Astrocyte (in vitro differentiated cells and primary cell): ENCODE measurements at regions not wholly inside any gene's neighbourhood (a gene's known extent, or its start where the extent isn't known, plus 50 kb on each side); places are given as distances from the start of the nearest gene placed in this dataset.

Experiments
- CTCF ChIP-seq: IDR thresholded peaks from 2 replicates; pipeline ENCODE4 v1.5.1; 2011; ENCODE audit warnings: low read depth, mild to moderate bottlenecking, inconsistent platforms, low read length, moderate library complexity; ENCODE audit not compliant: insufficient read depth
- EZH2 ChIP-seq: IDR thresholded peaks from 2 replicates; pipeline ENCODE4 v1.6.1; 2012; ENCODE audit warnings: mild to moderate bottlenecking, low read length, inconsistent platforms; ENCODE audit not compliant: insufficient read depth

- TF ChIP-seq EZH2, result no peak
- no peak for TF ChIP-seq CTCF
Observed at GRCh38 chr2:234133004-234133403, 82.5 kb downstream of the SPP2 start.
